ENCODE measurements at regions not wholly inside any gene's neighbourhood (a gene's known extent, or its start where the extent isn't known, plus 50 kb on each side); places are given as distances from the start of the nearest gene placed in this dataset.

DNA sequence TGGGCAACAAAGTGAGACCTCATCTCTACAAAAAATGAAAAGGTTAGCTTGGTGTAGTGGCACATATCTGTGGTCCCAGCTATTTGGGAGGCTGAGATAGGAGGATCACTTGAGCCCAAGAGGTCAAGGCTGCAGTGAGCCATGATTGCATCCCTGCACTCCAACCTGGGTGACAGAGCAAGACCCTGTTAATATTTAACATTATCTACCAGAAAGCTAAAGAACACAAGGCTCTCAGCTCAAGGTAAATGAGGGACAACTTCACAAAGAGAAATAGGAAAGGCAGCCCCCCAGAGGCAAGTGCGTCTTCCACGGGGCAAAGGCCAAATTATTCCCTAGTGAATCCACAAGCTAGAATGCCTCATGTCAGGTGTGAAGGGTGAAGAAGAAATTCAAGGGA, 109.6 kb upstream of the PFKP start:
- TF ChIP-seq, protein P1, sequence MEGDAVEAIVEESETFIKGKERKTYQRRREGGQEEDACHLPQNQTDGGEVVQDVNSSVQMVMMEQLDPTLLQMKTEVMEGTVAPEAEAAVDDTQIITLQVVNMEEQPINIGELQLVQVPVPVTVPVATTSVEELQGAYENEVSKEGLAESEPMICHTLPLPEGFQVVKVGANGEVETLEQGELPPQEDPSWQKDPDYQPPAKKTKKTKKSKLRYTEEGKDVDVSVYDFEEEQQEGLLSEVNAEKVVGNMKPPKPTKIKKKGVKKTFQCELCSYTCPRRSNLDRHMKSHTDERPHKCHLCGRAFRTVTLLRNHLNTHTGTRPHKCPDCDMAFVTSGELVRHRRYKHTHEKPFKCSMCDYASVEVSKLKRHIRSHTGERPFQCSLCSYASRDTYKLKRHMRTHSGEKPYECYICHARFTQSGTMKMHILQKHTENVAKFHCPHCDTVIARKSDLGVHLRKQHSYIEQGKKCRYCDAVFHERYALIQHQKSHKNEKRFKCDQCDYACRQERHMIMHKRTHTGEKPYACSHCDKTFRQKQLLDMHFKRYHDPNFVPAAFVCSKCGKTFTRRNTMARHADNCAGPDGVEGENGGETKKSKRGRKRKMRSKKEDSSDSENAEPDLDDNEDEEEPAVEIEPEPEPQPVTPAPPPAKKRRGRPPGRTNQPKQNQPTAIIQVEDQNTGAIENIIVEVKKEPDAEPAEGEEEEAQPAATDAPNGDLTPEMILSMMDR (IDR thresholded peaks at IDR 0.05; ENCODE audit: borderline replicate concordance, extremely low read depth, low read length, poor library complexity, severe bottlenecking) = no peak
- TF ChIP-seq EZH2 (IDR thresholded peaks at IDR 0.05; ENCODE audit: borderline replicate concordance, low read depth, low read length, severe bottlenecking) = no peak

Data from DND-41 (cell line).